ENCODE measurements at regions not wholly inside any gene's neighbourhood (a gene's known extent, or its start where the extent isn't known, plus 50 kb on each side); places are given as distances from the start of the nearest gene placed in this dataset.
"Not testable (repeated sequence)": the region's sequence is repeated elsewhere in the genome, so short reads cannot be mapped to it uniquely, and the experiment has no call there.

DNA sequence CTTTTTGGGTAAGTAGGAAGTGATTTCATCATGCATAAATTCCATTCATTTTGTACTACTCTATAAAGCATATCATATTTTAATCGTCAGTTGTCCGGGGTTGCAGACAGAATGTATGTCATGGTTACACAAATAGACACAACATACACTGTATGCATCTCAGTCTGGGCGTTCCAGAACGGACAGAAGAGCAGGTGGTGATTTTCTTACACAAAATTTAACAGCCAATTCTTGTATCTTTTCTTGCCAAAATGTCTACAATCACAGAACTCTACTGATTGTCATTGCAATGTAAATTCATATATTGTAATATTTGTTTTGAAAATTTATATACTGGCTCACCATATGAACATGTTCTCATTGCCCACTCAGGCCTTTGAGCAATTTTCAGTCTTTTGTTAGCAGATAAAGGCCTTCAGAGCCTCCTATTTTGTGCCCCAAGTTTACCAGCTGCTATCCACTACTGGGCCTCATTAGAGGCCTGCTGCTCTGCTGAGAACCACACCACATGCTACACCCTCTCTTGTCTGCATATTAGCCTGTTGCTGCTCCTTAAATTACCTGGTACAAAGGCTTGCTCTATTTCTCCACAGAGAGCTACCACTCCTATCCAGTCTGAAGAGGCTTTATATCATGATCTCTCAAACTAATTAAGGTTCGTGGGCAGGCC lies 61.5 kb downstream of the PRDM13 start:
- H3K27ac ChIP-seq (ENCODE audit: low read depth, low read length): no peak overlapping the region
- no peak overlapping the region for H2AFZ ChIP-seq (ENCODE audit: low read length, unreplicated experiment)
- peaks cover 24% of the 10 kb centered on the region; the same call in 1 of the 2 replicates for H3K27me3 ChIP-seq (ENCODE audit: insufficient read depth, low read length)
- no peaks in the 10 kb centered on the region for H3K79me2 ChIP-seq (ENCODE audit: control insufficient read depth, insufficient read depth, low read length, unreplicated experiment)
- no peak overlapping the region for H3K4me3 ChIP-seq (ENCODE audit: low read depth, low read length)
- H3K4me1 ChIP-seq (ENCODE audit: control insufficient read depth, insufficient read depth, low read length, unreplicated experiment): no peaks in the 10 kb centered on the region
- no peaks in the 10 kb centered on the region for H3K36me3 ChIP-seq (ENCODE audit: insufficient read depth, low read length)

DNA sequence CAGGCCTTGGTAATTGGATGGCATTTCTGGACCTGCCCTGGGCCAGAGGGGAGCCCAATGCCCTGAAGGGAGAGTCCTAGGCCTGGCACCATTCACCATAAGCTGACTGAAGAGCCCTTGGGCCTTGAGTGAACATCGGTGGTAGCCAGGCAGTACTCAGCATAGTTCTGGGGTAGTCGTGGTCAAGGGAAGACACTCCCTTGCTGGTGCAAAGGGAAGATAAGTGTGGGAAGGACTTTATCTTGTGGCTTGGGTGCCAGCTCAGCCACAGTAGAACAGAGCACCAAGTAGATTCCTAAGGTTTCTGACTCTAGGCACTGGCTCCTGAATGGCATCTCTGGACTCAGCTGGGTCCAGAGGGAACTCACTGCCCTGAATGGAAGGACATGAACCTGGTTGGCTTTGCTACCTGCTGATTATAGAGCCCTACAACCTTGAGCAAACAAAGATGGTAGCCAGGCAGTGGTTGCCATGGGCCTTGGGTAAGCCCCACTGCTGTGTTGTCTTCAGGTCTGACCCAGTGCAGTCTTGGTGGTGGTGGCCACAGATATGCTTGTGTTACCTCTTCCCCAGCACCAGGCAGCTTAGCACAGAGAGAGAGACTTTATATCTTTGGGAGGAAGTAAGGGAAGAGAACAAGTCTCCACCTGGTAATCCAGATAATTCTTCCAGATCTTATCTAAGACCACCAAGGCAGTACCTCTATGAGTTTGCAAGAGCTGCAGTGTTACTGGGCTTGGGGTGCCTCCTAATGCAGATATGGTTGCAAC lies 83.5 kb downstream of the PRDM13 start:
- Histone ChIP-seq H2AFZ (ENCODE audit: low read length, unreplicated experiment) (no peak overlapping the region), H3K79me2 (ENCODE audit: control insufficient read depth, insufficient read depth, low read length, unreplicated experiment) (no peaks in the 10 kb centered on the region), H3K4me1 (ENCODE audit: control insufficient read depth, insufficient read depth, low read length, unreplicated experiment) (no peaks in the 10 kb centered on the region), H3K27me3 (ENCODE audit: insufficient read depth, low read length) (peaks cover 10% of the 10 kb centered on the region; the same call in 1 of the 2 replicates), H3K36me3 (ENCODE audit: insufficient read depth, low read length) (no peaks in the 10 kb centered on the region), H3K27ac (ENCODE audit: low read depth, low read length) (no peak overlapping the region), H3K4me3 (ENCODE audit: low read depth, low read length) (no peak overlapping the region)

DNA sequence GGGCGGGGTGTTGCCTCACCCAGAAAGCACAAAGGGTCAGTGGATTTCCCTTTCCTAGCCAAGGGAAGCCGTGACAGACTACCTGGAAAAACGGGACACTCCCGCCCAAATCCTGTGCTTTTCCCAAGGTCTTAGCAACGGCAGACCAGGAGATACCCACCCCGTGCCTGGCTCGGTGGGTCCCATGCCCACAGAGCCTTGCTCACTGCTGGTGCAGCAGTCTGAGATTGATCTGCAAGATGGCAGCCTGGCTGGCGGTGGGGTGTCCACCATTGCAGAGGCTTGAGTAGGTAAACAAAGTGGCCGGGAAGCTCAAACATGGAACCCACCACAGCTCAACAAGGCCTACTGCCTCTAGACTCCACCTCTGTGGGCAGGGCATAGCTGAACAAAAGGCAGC lies 95.7 kb downstream of the PRDM13 start:
- not testable (repeated sequence) for H3K4me1 ChIP-seq (ENCODE audit: control insufficient read depth, insufficient read depth, low read length, unreplicated experiment); H3K27ac ChIP-seq (ENCODE audit: low read depth, low read length)

DNA sequence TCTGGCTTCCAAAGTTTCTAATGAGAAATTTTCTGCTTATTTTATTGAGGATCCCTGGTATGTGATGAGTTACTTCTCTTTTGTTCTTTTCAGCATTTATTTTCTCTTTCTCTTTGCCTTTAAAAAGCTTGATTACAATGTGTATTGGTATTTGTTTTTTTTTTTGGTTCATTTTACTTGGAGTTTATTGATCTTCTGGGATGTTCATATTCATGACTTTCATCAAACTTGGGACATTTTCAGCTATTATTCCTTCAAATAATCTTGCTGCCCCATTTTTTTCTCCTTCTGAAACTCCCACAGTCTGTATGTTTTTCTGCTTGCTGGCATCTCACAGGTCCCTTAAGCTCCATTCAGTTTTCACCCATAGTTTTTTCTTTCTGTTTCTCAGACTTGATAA lies 102.4 kb downstream of the PRDM13 start:
- Histone ChIP-seq H3K27ac (ENCODE audit: low read depth, low read length) (no peak overlapping the region), H3K4me3 (ENCODE audit: low read depth, low read length) (no peak overlapping the region), H2AFZ (ENCODE audit: low read length, unreplicated experiment) (no peak overlapping the region)

More for the DNA sequence above, 95.7 kb downstream of the PRDM13 start:
- H2AFZ ChIP-seq (ENCODE audit: low read length, unreplicated experiment); H3K4me3 ChIP-seq (ENCODE audit: low read depth, low read length); H3K36me3 ChIP-seq (ENCODE audit: insufficient read depth, low read length); H3K79me2 ChIP-seq (ENCODE audit: control insufficient read depth, insufficient read depth, low read length, unreplicated experiment): not testable (repeated sequence)
- H3K27me3 ChIP-seq (ENCODE audit: insufficient read depth, low read length): peaks cover 14% of the 10 kb centered on the region; the same call in 1 of the 2 replicates

DNA sequence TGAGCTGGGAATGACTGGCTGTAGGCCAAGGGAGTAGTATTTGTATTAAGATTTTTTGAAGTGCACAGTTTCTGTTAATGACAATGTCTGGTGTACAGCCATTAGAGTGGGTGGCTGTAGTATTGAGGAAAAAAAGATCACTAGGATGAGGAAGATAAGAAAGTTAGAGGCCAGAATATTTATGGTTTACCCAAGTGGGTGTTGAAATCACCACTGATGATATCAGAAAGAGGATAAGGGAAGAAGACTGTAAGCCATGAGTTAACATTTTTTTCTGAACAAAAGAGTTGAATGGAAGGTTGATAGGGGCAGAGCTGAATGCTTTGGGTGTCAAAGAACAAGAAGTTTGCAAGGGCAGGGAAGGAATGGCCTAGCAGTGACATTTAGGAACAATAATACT lies 104.7 kb downstream of the PRDM13 start:
- peaks cover 14% of the 10 kb centered on the region; the same call in 1 of the 2 replicates for H3K27me3 ChIP-seq (ENCODE audit: insufficient read depth, low read length)
- no peak overlapping the region for H3K4me3 ChIP-seq (ENCODE audit: low read depth, low read length)

More for the DNA sequence above, 102.4 kb downstream of the PRDM13 start:
- no peaks in the 10 kb centered on the region for H3K79me2 ChIP-seq (ENCODE audit: control insufficient read depth, insufficient read depth, low read length, unreplicated experiment)
- H3K27me3 ChIP-seq (ENCODE audit: insufficient read depth, low read length): peaks cover 12% of the 10 kb centered on the region; the same call in 1 of the 2 replicates
- no peaks in the 10 kb centered on the region for H3K4me1 ChIP-seq (ENCODE audit: control insufficient read depth, insufficient read depth, low read length, unreplicated experiment)
- H3K36me3 ChIP-seq (ENCODE audit: insufficient read depth, low read length): no peaks in the 10 kb centered on the region

DNA sequence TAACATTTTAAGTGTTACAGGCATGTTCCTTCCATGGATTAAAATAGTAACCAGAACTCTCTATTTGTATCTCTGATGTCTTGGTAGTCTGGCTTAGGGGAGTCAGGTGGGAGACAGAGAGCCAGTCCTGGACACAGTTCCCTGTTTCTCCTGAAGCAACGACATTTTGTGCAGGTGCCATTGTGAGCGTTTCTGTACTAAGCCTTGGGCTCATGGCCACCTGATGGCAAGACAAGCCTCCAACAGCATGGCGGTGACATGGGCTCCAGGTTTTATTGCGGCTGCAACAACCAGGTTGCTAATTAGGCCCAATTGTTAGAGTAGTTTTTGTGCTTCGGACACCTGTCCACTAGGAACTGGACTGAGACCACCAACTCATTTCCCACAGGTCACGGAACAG lies 105.3 kb downstream of the PRDM13 start:
- no peak overlapping the region for H2AFZ ChIP-seq (ENCODE audit: low read length, unreplicated experiment)
- H3K36me3 ChIP-seq (ENCODE audit: insufficient read depth, low read length): no peaks in the 10 kb centered on the region
- H3K27ac ChIP-seq (ENCODE audit: low read depth, low read length): no peak overlapping the region
- H3K79me2 ChIP-seq (ENCODE audit: control insufficient read depth, insufficient read depth, low read length, unreplicated experiment): no peaks in the 10 kb centered on the region
- no peak overlapping the region for H3K4me3 ChIP-seq (ENCODE audit: low read depth, low read length)
- no peaks in the 10 kb centered on the region for H3K4me1 ChIP-seq (ENCODE audit: control insufficient read depth, insufficient read depth, low read length, unreplicated experiment)
- H3K27me3 ChIP-seq (ENCODE audit: insufficient read depth, low read length): peaks cover 15% of the 10 kb centered on the region; the same call in 1 of the 2 replicates

More for the DNA sequence above, 104.7 kb downstream of the PRDM13 start:
- Histone ChIP-seq H2AFZ (ENCODE audit: low read length, unreplicated experiment) (no peak overlapping the region), H3K27ac (ENCODE audit: low read depth, low read length) (no peak overlapping the region), H3K4me1 (ENCODE audit: control insufficient read depth, insufficient read depth, low read length, unreplicated experiment) (no peaks in the 10 kb centered on the region), H3K36me3 (ENCODE audit: insufficient read depth, low read length) (no peaks in the 10 kb centered on the region), H3K79me2 (ENCODE audit: control insufficient read depth, insufficient read depth, low read length, unreplicated experiment) (no peaks in the 10 kb centered on the region)

DNA sequence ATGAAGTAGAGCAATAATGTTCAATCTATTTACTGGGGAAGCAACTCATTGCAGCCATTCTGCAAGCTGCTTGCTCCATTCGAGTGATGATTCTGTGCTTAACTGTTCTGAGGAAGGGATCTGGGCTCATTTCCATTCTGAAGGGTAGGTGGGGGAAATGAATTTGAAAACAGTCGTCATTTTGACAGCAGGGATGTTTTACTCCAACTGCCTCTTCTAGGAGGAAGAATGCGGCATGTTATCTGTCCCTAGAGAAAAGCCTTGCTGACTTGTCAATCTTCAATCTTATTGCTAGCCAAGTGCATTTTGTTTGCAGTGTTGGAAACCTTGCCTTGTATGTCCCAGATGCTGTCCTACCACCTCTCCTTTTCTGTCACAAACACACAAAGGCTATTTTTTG lies 105.9 kb downstream of the PRDM13 start:
- H3K4me3 ChIP-seq (ENCODE audit: low read depth, low read length): no peak overlapping the region
- H2AFZ ChIP-seq (ENCODE audit: low read length, unreplicated experiment): no peak overlapping the region
- peaks cover 15% of the 10 kb centered on the region; the same call in 1 of the 2 replicates for H3K27me3 ChIP-seq (ENCODE audit: insufficient read depth, low read length)
- H3K4me1 ChIP-seq (ENCODE audit: control insufficient read depth, insufficient read depth, low read length, unreplicated experiment): no peaks in the 10 kb centered on the region
- H3K79me2 ChIP-seq (ENCODE audit: control insufficient read depth, insufficient read depth, low read length, unreplicated experiment): no peaks in the 10 kb centered on the region
- H3K36me3 ChIP-seq (ENCODE audit: insufficient read depth, low read length): no peaks in the 10 kb centered on the region
- no peak overlapping the region for H3K27ac ChIP-seq (ENCODE audit: low read depth, low read length)

DNA sequence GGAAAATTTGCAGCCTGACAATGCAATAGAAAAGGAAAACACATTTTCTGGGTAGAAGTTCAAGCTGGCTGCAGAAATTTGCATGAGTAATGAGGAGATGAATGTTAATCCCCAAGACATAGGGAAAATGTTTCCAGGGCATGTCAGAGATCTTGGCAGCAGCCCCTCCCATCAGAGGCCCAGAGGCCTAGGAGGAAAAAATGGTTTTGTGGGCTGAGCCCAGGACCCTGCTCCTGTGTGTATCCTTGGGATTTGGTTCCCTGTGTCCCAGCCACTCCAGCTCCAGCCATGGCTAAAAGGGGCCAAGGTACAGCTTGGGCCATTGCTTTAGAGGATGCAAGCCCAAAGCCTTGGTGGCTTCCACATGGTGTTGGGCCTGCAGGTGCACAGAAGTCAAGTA lies 115.4 kb downstream of the PRDM13 start:
- not testable (repeated sequence) for H3K4me1 ChIP-seq (ENCODE audit: control insufficient read depth, insufficient read depth, low read length, unreplicated experiment); H3K36me3 ChIP-seq (ENCODE audit: insufficient read depth, low read length); H3K27me3 ChIP-seq (ENCODE audit: insufficient read depth, low read length); H3K4me3 ChIP-seq (ENCODE audit: low read depth, low read length); H2AFZ ChIP-seq (ENCODE audit: low read length, unreplicated experiment); H3K27ac ChIP-seq (ENCODE audit: low read depth, low read length); H3K79me2 ChIP-seq (ENCODE audit: control insufficient read depth, insufficient read depth, low read length, unreplicated experiment)

DNA sequence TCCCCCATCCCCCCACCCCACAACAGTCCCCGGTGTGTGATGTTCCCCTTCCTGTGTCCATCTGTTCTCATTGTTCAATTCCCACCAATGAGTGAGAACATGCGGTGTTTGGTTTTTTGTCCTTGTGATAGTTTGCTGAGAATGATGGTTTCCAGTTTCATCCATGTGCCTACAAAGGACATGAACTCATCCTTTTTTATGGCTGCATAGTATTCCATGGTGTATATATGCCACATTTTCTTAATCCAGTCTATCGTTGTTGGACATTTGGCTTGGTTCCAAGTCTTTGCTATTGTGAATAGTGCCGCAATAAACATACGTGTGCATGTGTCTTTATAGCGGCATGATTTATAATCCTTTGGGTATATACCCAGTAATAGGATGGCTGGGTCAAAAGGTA lies 123.6 kb downstream of the PRDM13 start:
- H2AFZ ChIP-seq (ENCODE audit: low read length, unreplicated experiment); H3K79me2 ChIP-seq (ENCODE audit: control insufficient read depth, insufficient read depth, low read length, unreplicated experiment): not testable (repeated sequence)

DNA sequence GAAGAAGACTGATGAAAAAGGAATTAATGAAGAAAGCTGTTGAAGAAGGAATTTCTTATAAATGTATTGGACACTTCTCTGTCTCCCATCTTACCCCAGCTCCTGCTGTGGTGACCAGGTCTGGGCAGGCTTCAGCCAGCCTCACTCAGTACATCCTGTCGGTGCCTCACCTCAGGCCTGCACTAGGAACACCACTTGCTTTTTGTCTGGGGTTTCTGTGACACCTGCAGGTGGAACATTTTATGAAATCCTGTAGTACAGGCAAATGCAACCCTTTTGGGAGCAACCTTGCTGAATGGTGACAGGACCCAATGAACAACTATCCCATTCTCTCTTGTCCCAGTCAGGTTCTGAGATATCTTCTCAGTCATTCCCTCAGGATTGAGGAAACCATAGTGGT lies 129.7 kb downstream of the PRDM13 start:
- H3K4me1 ChIP-seq (ENCODE audit: control insufficient read depth, insufficient read depth, low read length, unreplicated experiment): no peaks in the 10 kb centered on the region
- no peak overlapping the region for H3K27ac ChIP-seq (ENCODE audit: low read depth, low read length)
- H3K79me2 ChIP-seq (ENCODE audit: control insufficient read depth, insufficient read depth, low read length, unreplicated experiment): no peaks in the 10 kb centered on the region
- no peak overlapping the region for H2AFZ ChIP-seq (ENCODE audit: low read length, unreplicated experiment)
- peaks cover 59% of the 10 kb centered on the region for H3K27me3 ChIP-seq (ENCODE audit: insufficient read depth, low read length)
- no peaks in the 10 kb centered on the region for H3K36me3 ChIP-seq (ENCODE audit: insufficient read depth, low read length)
- no peak overlapping the region for H3K4me3 ChIP-seq (ENCODE audit: low read depth, low read length)

More for the DNA sequence above, 123.6 kb downstream of the PRDM13 start:
- H3K27me3 ChIP-seq (ENCODE audit: insufficient read depth, low read length); H3K4me3 ChIP-seq (ENCODE audit: low read depth, low read length); H3K27ac ChIP-seq (ENCODE audit: low read depth, low read length); H3K36me3 ChIP-seq (ENCODE audit: insufficient read depth, low read length); H3K4me1 ChIP-seq (ENCODE audit: control insufficient read depth, insufficient read depth, low read length, unreplicated experiment): not testable (repeated sequence)

DNA sequence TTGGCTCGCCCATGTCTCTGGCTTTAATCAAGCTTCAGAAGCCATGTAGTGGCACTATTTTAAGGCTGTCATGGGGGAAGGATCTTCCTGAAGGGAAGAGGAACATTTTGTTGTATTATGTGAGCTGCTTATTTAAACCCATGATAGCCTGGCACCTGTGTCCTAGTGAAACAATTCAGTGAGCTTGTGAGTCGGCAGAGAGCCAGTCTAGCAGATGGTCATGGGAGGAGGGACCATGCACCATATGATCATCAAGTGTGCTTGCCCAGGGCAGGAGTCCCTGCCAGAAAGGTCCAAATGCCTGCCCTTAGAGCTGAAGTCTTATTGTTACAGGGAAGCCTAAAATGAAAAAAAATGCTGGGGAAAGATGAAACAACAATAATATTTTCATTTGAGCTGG lies 132.9 kb downstream of the PRDM13 start:
- Histone ChIP-seq H3K4me3 (ENCODE audit: low read depth, low read length) (no peak overlapping the region), H2AFZ (ENCODE audit: low read length, unreplicated experiment) (no peak overlapping the region), H3K4me1 (ENCODE audit: control insufficient read depth, insufficient read depth, low read length, unreplicated experiment) (no peaks in the 10 kb centered on the region), H3K27ac (ENCODE audit: low read depth, low read length) (no peak overlapping the region), H3K36me3 (ENCODE audit: insufficient read depth, low read length) (no peaks in the 10 kb centered on the region), H3K27me3 (ENCODE audit: insufficient read depth, low read length) (peaks cover 73% of the 10 kb centered on the region), H3K79me2 (ENCODE audit: control insufficient read depth, insufficient read depth, low read length, unreplicated experiment) (no peaks in the 10 kb centered on the region)

Data from ACC112 (cell line).